WTC11 (cell line): ENCODE measurements at regions not wholly inside any gene's neighbourhood (a gene's known extent, or its start where the extent isn't known, plus 50 kb on each side); places are given as distances from the start of the nearest gene placed in this dataset.

ENCODE experiments used
- CBFB ChIP-seq: sonication (generic); formaldehyde crosslinking; IDR thresholded peaks from 2 replicates; pipeline ENCODE4 v1.8.1; 2022; ENCODE audit warnings: mild to moderate bottlenecking, low read depth, missing genetic modification reagents
- CDX4 ChIP-seq: fragments of 250-450 bp; sonication (Bioruptor Pico); IDR thresholded peaks from 2 replicates; pipeline ENCODE4 v1.9.0; 2021; ENCODE audit warnings: moderate library complexity, mild to moderate bottlenecking, inconsistent platforms, borderline replicate concordance
- CREM ChIP-seq: sonication (generic); formaldehyde crosslinking; IDR thresholded peaks from 2 replicates; pipeline ENCODE4 v1.8.1; 2022; ENCODE audit warnings: mild to moderate bottlenecking, missing genetic modification reagents, moderate library complexity
- CTCF ChIP-seq: fragments of 200-600 bp; IDR thresholded peaks from 2 replicates; pipeline ENCODE4 v1.8.0; 2022; ENCODE audit warnings: antibody characterized with exemption
- JUN ChIP-seq: sonication (generic); formaldehyde crosslinking; IDR thresholded peaks from 2 replicates; pipeline ENCODE4 v1.8.0; 2023; ENCODE audit warnings: mild to moderate bottlenecking, missing genetic modification reagents
- KAT7 ChIP-seq: sonication (generic); formaldehyde crosslinking; IDR thresholded peaks from 2 replicates; pipeline ENCODE4 v1.8.1; 2023; ENCODE audit warnings: missing genetic modification reagents, mild to moderate bottlenecking, borderline replicate concordance
- MAX ChIP-seq: sonication (generic); formaldehyde crosslinking; IDR thresholded peaks from 2 replicates; pipeline ENCODE4 v1.8.0; 2022; ENCODE audit warnings: mild to moderate bottlenecking, missing genetic modification reagents
- SP1 ChIP-seq: sonication (generic); formaldehyde crosslinking; conservative IDR thresholded peaks from 2 replicates; pipeline ENCODE4 v1.8.1; 2022; ENCODE audit warnings: missing genetic modification reagents
- TEAD1 ChIP-seq: sonication (generic); formaldehyde crosslinking; IDR thresholded peaks from 2 replicates; pipeline ENCODE4 v1.8.0; 2022; ENCODE audit warnings: mild to moderate bottlenecking, missing genetic modification reagents
- TEAD4 ChIP-seq: sonication (generic); formaldehyde crosslinking; IDR thresholded peaks from 2 replicates; pipeline ENCODE4 v1.8.0; 2022; ENCODE audit warnings: mild to moderate bottlenecking, missing genetic modification reagents
- ZNF219 ChIP-seq: sonication (generic); formaldehyde crosslinking; IDR thresholded peaks from 2 replicates; pipeline ENCODE4 v1.8.0; 2023; ENCODE audit warnings: missing genetic modification reagents, mild to moderate bottlenecking, borderline replicate concordance
- TF ChIP-seq, protein P1 (sequence below): sonication (generic); formaldehyde crosslinking; IDR thresholded peaks from 2 replicates; pipeline ENCODE4 v1.8.1; 2022; ENCODE audit warnings: low read depth, mild to moderate bottlenecking, moderate library complexity, missing genetic modification reagents, borderline replicate concordance

DNA sequence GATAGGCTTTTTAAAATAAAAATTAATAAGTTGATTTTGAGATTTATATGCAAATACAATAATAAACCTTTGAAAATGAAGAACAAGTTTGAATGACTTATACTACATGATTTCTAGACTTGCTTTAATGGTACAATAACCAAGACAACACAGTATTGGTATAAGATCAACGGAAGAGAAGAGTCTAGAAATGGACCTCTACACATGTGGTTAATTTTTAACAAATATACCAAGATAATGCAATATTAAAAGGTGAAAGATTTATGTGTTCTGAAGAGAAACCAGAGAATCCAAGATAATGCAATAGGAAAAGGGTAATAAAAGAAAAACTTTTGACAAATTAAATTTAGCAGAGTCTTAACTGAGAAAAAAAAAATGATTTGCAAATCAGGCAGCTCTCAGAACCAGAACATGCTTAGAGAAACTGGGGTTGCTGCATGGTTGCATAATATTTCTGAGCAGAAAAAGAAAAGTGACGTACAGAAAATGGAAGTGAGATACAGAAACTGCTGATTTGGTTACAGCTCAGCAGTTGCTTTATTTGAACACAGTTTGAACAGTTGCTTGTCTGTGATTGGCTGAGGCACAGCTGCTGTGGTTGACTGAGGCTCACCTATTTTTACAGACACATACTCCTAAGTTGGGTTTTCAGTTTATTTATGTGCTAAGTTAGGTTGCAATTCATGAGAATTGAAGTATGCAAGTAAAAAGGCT, 365.9 kb downstream of the CRPPA start:
- no peak for TF ChIP-seq KAT7 (CRISPR knock-in tag)
- no peak for TF ChIP-seq CTCF
- TF ChIP-seq ZNF219: no peak
- TF ChIP-seq, protein P1, sequence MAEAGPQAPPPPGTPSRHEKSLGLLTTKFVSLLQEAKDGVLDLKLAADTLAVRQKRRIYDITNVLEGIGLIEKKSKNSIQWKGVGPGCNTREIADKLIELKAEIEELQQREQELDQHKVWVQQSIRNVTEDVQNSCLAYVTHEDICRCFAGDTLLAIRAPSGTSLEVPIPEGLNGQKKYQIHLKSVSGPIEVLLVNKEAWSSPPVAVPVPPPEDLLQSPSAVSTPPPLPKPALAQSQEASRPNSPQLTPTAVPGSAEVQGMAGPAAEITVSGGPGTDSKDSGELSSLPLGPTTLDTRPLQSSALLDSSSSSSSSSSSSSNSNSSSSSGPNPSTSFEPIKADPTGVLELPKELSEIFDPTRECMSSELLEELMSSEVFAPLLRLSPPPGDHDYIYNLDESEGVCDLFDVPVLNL (CRISPR knock-in tag): no peak
- no peak for TF ChIP-seq CREM (CRISPR knock-in tag)
- no peak for TF ChIP-seq CBFB (CRISPR knock-in tag)
- TF ChIP-seq JUN (CRISPR knock-in tag): no peak
- TF ChIP-seq CDX4: no peak
- no peak for TF ChIP-seq SP1
- TF ChIP-seq TEAD1 (CRISPR knock-in tag): no peak
- TF ChIP-seq TEAD4 (CRISPR knock-in tag): no peak
- no peak for TF ChIP-seq MAX (CRISPR knock-in tag)
